ENCODE measurements at regions not wholly inside any gene's neighbourhood (a gene's known extent, or its start where the extent isn't known, plus 50 kb on each side); places are given as distances from the start of the nearest gene placed in this dataset.

DNA sequence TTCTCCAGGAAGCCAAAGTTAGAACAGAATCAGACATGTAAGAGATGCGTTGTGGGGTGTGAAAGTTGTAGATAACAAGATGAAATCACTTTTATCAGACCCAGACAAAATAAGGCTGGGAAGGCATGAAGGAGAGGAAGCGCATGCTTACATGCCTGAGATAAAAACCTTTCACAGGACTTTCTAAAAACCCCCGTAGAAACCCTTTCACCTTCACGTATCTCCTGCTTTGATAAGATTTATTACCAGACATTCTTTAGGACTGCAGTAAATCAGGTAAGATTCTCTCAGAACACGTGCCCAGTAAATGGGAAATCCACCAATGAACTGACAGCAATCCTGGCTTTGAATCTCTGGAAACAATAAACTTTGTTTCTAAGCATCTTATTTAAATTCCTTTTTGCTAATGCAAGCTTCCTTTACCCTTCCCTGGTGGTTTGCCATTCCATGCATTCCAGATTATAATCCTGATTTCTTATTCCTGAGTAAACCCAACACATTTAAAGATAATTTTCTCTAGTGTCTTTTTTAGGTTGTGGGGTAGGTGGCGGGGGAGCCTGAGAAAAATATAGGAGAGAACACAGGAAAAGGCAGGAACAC, 254.6 kb upstream of the LDB2 start:
- no peak for DNase-seq (ENCODE audit: low spot score)
- intact Hi-C loops (cut with DNase I), result no loop called here

DNA sequence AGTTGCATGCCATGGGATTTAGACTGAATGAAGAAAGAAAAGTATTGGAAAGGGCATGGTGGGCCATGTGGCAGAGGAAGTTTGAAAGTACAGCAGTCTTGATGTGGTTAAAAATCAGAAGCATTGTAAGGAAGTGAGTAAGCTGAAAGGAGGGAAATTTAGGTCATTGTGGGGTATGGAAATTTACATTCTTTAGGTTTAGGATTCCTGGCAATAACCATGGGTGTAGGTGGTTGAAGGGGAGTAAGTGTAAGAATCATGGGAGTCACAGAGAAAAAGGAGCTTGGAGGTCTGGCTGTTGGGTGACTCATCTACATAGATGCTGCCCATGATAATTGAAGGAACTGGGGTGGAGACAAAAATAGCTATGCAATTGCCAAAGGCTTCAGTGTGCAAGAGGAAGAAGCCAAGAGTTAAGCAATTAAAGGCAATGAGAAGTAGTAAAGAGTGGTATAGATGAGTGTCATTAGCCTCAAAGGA, 243.8 kb upstream of the LDB2 start:
- no peak for DNase-seq (ENCODE audit: low spot score)
- intact Hi-C loops (cut with DNase I), result no loop called here

DNA sequence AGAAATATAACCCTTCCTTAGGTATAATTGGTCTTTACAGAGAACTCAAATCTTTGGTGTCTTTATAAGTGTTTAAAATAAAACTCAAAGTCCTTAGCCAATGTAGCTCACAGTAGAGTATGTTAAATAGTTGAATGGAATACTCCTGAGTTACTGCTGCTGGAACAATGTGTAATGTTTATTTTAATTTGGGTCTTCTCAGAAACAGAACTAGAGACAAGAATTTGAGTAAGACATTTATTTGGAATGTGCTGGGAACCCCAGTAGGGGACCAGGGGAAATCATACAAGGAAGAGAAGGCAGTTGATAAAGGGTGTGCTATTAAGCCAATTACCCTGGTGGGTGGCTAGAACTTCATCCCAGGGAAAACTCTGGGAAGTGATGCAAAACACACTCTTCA, 240.4 kb upstream of the LDB2 start:
- intact Hi-C loops (cut with DNase I), result no loop called here

DNA sequence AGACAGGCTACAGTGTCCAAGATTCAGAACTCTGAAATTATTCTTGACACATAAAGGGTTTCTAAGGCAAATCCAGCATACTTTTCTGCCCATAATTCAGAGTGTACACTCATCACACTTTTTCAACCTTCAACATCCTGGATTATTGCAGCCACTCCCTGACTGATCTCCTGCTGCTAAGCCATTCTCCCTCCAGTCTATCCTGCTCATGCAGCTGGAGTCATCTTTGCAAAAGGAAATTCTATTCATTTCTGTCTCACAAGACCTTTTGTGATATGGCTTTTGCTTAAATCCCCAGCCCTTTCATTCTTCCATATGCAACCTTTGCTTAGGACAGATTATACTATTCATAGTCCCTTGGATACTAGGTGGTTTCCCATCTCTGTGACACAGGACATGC, 236.1 kb upstream of the LDB2 start:
- no peak for DNase-seq (ENCODE audit: low spot score)
- intact Hi-C loops (cut with DNase I), result no loop called here

More for the DNA sequence above, 240.4 kb upstream of the LDB2 start:
- DNase-seq (ENCODE audit: low spot score), result no peak

DNA sequence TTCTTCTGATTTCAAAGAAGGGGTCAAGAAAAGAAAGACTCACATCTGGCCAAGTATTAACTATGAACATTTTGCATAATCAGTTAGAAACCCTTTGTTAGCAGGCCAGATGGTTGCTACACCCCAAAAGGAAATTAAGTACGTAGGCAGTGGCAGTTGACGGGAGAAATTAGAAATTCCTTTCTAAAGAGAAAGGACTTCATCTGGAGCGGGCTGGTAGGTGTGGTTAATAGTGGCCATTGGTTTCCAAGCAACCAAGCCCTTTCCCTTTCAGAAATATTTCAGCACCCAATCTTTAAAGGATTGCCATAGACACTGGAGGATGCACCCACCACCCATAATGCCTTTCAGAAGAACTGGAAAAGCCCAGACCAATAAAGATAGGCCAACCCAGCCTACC, 235.7 kb upstream of the LDB2 start:
- DNase-seq (ENCODE audit: low spot score), result no peak
- intact Hi-C loops (cut with DNase I), result no loop called here

DNA sequence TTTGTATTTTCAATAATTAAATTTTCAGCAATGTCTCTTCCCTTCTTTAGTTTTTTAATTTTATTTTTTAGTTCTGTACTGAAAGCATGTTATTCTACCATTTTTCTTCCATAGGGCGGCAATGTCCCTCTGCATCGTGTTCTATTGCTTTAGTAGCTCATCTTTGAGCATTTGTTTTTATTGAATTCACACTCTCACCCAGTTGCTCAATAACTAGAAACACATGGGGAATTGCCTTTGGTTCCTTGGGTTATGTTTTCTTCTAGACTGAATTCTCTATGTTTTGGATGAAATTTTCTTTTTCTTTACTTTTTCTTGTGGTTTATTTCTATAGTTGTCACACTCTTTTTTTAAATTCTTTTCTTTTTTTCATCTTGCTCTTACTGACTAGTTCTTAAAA, 233.8 kb upstream of the LDB2 start:
- intact Hi-C loops (cut with DNase I), result no loop called here
- no peak for DNase-seq (ENCODE audit: low spot score)

DNA sequence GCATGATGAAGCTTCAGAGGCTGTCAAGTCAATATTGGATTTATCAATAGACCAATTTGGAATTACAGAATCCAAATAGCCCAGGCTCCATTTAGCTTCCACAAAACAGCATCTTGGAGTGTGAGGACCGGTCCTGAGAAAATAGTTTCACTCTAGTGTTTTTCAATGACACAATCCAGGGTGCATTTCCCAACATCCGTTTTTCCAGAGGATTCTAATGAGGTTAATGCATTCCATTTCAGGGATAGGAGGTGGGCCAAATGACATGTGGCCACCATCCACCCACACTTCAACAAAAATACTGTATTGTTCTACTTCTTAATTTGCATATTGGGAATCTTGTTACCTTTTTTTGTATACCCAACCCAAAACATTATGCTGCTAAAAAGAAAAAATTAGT, 229.8 kb upstream of the LDB2 start:
- no peak for DNase-seq (ENCODE audit: low spot score)
- intact Hi-C loops (cut with DNase I), result no loop called here

DNA sequence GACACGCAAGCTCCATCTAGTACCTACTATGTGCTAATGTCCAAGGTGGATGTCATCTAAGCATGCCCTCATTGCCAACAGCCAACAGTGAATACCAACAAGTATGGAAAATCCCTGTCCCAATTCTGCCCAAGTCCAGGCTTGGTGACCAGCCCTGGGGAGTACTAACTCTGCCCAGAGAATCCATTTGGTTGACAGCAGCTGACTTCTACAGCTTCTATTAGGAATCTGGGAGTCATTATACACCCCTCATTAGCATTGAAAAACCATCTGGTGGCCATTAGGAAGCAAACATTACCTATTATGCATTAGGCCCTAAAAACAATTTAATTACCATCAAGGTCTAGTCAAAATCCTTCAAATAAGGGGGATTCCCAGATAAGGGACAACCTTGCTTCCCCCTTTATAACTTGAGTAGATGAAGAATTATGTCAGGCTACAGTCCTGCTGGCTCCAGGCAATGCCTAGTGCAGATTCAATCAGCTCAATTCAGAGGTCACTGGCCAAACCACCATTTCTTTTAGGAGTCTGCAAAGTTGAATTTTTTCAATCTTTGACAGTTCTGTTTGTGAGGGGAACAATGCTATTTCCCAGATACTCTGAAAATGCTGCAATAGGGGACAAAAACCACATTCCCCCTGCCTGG, 228.0 kb upstream of the LDB2 start:
- intact Hi-C loops (cut with DNase I), result no loop called here
- DNase-seq (ENCODE audit: low spot score), result no peak

DNA sequence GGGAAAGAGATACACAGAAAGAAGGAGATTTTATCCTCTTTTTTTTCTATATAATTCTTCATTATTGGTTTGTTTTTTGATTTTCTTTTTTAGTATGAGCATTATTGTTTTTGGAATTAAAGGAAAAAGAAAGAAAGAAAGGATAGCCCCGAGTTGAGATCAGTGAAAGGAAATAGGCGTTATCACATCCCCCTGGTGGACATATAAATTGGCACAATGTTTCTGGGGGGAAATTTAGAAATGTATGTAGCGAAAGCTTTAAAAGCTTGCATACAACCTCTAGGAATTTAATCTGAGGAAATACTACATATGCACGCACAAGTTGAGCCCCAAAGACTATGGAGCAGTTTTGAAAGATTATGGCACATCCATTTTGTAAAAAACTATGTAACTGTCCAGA, 226.3 kb upstream of the LDB2 start:
- intact Hi-C loops (cut with DNase I), result no loop called here
- no peak for DNase-seq (ENCODE audit: low spot score)

DNA sequence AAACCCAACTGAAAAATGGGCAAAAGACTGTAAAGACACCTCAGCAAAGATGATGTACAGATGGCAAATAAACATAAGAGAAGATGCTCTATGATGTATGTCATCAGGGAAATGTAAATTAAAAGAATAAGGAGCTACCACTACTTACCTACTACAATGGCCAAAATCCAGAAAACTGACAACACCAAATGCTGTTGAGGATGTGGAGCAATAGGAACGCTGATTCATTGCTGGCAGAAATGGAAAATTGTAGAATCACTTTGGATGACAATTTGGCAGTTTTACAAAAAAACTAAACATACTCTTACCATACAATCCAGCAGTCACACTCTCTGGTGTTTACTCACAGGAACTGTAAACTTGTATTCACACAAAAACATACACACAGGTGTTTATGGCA, 222.3 kb upstream of the LDB2 start:
- intact Hi-C loops (cut with DNase I), result no loop called here
- no peak for DNase-seq (ENCODE audit: low spot score)

DNA sequence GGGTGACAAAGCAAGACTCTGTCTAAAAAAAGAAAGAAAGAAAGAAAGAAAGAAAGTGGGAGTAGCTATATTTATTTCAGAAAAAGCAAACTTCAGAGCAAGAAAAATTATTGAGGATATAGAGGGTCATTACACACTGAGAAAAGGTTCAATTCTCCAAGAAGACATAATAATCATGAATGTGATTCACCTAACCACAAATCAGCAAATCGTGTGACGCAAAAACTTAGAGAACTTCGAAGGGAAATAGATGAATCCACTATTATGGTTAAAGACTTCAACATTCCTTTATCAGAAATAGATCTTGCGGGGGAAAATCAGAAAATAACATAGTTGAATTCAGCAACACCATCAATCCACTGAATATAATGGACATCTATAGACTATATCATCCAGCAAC, 219.3 kb upstream of the LDB2 start:
- intact Hi-C loops (cut with DNase I), result no loop called here
- DNase-seq (ENCODE audit: low spot score), result no peak

DNA sequence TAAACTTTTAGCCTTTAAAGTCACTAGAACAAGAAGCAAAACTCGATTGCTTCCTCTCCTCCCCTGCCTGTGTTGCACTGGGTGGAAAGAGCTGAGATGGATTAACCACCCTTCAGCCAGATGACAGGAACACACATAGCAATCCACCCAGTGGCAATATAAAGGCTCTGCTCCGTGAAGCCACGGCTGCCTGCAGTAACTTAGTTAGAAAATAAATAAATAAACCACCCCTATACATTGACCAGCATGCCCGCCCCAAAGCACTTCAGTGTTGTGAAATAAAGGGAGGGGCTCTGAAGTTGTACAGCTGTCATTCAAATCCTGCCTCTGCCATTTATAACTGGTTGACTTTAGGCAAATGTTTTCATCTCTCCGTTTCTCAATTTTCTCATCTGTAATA, 217.1 kb upstream of the LDB2 start:
- no peak for DNase-seq (ENCODE audit: low spot score)
- intact Hi-C loops (cut with DNase I), result no loop called here

DNA sequence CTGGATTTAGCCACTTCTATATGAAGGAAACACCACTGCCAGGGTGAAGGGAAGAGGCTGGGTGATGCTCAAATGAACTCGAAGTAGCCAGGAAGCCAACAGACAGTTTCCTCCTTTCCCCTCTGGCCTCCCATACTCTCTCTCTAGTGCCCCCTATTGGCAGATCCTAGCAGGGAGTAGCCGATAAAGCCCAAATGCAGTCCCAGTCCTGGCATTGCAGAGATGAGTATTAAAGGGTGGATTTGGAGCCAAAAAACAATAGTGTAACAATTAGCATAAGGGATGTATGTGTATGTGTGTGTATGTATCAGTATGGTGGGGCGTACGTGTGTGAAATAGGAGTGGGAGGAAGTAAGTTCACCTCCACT, 213.8 kb upstream of the LDB2 start:
- intact Hi-C loops (cut with DNase I), result no loop called here
- DNase-seq (ENCODE audit: low spot score), result no peak

DNA sequence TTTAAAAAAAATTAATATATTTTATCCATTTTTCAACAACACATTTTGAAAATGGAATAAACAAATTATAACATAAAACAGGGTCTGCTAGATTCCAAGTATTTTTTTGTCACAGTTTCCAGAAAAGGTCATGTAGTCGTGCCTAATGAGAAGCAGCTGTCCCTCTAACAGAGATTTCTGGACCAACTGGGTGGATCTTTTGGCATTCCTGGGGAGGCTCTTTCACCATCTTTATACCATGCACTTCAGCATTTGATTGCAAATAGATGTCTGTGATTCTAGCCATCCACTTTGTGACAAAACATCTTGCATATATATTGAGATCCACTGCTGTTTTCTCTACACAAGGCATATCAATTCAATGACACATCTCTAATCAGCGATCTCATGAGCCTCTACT, 210.7 kb upstream of the LDB2 start:
- intact Hi-C loops (cut with DNase I), result no loop called here
- DNase-seq (ENCODE audit: low spot score), result no peak

DNA sequence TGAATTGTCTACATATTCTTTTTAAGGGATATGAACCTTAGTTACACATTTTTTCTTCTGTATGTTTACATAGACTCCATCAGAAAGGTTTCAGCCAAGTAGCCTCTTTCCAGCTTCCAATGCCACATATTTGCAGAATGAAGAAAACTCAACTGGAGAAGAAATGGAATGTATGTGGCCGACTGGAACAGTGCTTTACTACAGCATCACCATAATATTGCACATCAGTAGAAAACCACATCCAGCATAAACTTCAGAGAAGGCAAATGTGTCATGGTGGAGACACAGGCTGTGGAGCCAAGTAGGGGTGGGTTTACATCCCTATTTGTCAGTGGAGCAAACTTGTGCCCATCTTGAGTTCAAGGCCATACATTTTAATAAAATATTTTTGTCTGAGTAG, 204.8 kb upstream of the LDB2 start:
- no peak for DNase-seq (ENCODE audit: low spot score)

DNA sequence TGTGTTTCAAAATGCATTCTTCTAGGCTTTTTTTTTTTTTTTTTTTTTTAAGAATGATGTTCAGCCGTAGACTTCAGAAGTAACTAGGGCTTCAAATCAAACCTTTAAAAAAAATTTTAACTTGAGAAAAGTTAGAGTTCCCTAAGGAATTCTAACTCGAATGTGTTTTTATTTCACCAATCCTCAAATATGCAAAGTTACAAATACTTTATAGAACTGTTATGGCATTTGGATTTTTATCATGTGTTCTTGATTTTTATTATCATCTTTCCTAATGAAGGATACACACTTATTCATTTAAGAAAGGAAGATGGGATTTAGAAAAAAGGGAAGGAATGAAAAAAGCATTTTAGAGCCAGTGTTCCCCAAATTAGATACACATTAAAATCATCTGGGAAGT, 200.6 kb upstream of the LDB2 start:
- no peak for DNase-seq (ENCODE audit: low spot score)
- intact Hi-C loops (cut with DNase I), result no loop called here

More for the DNA sequence above, 204.8 kb upstream of the LDB2 start:
- intact Hi-C loops (cut with DNase I), result no loop called here

DNA sequence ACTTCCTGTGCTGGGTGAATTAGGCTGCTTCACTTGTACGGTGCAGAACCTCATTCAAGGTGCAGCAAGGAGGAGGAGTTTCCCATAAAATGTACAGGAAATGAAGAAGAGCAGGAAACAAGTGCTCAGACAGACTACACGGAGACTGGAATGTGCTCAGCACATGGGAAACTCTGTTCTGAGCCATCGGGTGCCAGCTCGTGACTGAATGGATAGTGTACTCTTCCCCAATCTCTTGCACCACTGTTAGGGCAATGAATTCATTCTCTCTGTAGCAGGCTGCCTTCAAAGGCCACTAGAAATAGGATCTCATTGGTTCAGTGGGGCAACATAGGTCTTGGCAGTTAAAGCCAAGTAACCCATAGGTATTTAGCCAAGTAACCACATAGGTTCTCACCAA, 200.0 kb upstream of the LDB2 start:
- intact Hi-C loops (cut with DNase I), result no loop called here
- DNase-seq (ENCODE audit: low spot score), result no peak

DNA sequence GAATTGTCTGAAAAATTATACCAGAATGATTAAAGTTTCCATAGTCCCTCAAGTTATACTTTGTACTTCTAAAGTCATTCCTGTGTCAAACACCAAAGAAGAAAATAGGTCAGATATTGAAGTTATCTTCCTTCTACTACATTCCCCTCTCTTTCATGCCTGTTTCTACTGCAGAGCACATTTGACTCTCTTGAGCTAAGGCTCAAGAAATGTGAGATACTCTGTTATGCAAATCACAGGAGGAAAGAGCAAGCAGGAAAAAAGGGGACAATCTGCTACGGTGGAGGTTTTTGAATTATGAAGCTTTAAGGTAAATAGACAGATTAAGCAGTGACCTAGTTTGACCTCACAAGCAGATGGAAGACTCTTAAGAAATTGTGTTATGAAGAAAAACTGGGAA, 198.9 kb upstream of the LDB2 start:
- intact Hi-C loops (cut with DNase I), result no loop called here
- no peak for DNase-seq (ENCODE audit: low spot score)

DNA sequence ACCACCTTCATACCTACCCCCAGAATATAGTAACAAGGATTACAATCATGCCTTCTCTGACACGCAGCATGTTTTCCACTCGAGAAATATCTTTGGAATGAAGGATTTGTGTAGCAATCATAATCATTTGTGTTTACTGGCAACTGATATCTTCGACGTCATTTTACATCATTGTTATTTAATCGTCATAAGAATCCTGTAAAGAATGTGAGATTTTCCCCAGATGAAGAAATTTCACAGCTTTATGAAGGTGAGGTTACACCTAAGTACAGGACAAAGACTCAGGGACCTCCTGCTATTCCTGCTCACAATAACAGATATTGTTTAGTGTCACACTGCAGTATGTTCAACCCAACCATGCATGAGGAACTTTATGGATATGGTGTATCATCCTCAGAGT, 198.2 kb upstream of the LDB2 start:
- intact Hi-C loops (cut with DNase I), result no loop called here
- no peak for DNase-seq (ENCODE audit: low spot score)

DNA sequence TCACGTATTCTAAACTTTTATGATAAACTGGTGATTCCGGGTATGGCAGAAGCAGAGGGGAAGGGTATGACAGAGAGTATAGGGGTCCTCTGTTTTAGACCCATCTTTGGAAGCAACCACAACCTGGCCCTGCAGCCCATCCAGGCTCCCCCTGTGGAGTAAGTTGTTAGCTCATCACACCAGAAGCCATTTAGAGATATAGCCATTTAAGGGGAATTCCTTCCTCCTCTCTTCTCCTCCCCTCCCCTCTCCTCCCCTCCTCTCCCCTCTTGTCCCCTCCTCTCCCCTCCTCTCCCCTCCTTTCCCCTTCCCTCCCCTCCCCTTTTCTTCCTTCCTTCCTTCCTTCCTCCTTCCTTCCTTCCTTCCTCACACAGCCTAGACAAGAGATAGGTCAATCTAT, 197.3 kb upstream of the LDB2 start:
- DNase-seq (ENCODE audit: low spot score), result no peak
- intact Hi-C loops (cut with DNase I), result no loop called here

DNA sequence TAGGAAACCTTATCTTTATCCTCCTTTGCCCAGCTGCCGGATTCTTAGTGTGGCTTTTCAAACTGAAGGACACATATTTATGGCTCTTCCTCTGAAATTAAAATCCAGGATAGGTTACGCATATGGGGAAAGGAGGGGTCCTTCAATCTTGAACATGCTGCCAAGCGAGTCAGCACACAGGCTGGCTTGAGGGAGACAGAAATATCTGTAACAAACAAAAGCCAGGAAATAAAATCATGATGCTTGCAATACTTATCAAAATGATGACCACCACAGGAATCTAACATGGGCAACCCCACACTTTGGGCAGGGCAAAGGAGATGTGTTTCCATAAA, 196.4 kb upstream of the LDB2 start:
- intact Hi-C loops (cut with DNase I), result no loop called here
- no peak for DNase-seq (ENCODE audit: low spot score)

Data from cardiac septum (tissue), 1 donor.